Erythroblast (primary cell): ENCODE measurements at regions not wholly inside any gene's neighbourhood (a gene's known extent, or its start where the extent isn't known, plus 50 kb on each side); places are given as distances from the start of the nearest gene placed in this dataset.

Experiments
- GATA1 ChIP-seq: IDR thresholded peaks from 2 replicates; pipeline ENCODE4 v1.6.1; 2011; ENCODE audit warnings: low read depth, mild to moderate bottlenecking, control low read depth, low read length, moderate library complexity
- POLR2A ChIP-seq: IDR thresholded peaks from 2 replicates; pipeline ENCODE4 v1.6.1; 2011; ENCODE audit warnings: mild to moderate bottlenecking, low read length

GRCh38 chr7:153470004-153470671 lies 582.1 kb upstream of the DPP6 start:
- TF ChIP-seq POLR2A, result no peak
- TF ChIP-seq GATA1, result no peak
